Retinal pigment epithelial cell (primary cell): ENCODE measurements at regions not wholly inside any gene's neighbourhood (a gene's known extent, or its start where the extent isn't known, plus 50 kb on each side); places are given as distances from the start of the nearest gene placed in this dataset.

ENCODE experiments used
- DNase-seq: peaks from one replicate; pipeline ENCODE4 v3.0.0-alpha.2; 2010; ENCODE audit warnings: low read depth
- H3K4me3 ChIP-seq: 2 replicates; pipeline ENCODE4 v1.5.1; 2011; ENCODE audit warnings: mild to moderate bottlenecking, low read length, control low read depth, moderate library complexity
- CTCF ChIP-seq: conservative IDR thresholded peaks from 2 replicates; pipeline ENCODE4 v1.5.1; 2011; ENCODE audit warnings: low read depth, low read length, control low read depth, inconsistent platforms

- no peak for DNase-seq
- no peak overlapping the region for H3K4me3 ChIP-seq
- TF ChIP-seq CTCF = no peak
Measured at GRCh38 chr16:51009813-51010212, 141.3 kb downstream of the SALL1 start.

GRCh38 chr16:51009359-51009758 is 141.7 kb downstream of the SALL1 start:
- no peak for DNase-seq
- no peak overlapping the region for H3K4me3 ChIP-seq
- no peak for TF ChIP-seq CTCF

GRCh38 chr16:51008607-51009006 is 142.5 kb downstream of the SALL1 start:
- no peak for TF ChIP-seq CTCF
- H3K4me3 ChIP-seq = no peak overlapping the region
- no peak for DNase-seq

GRCh38 chr16:51008037-51008436 is 143.0 kb downstream of the SALL1 start:
- TF ChIP-seq CTCF = no peak
- no peak for DNase-seq
- no peak overlapping the region for H3K4me3 ChIP-seq

GRCh38 chr16:51003850-51004566 is 147.1 kb downstream of the SALL1 start:
- no peak for DNase-seq
- H3K4me3 ChIP-seq = no peak overlapping the region
- no peak for TF ChIP-seq CTCF

GRCh38 chr16:51002881-51003490 is 148.1 kb downstream of the SALL1 start:
- no peak overlapping the region for H3K4me3 ChIP-seq
- TF ChIP-seq CTCF = no peak
- DNase-seq = no peak

- no peak for DNase-seq
- TF ChIP-seq CTCF = no peak
- H3K4me3 ChIP-seq = no peak overlapping the region
Measured at GRCh38 chr16:50999181-50999580, 151.9 kb downstream of the SALL1 start.
